ENCODE measurements at regions not wholly inside any gene's neighbourhood (a gene's known extent, or its start where the extent isn't known, plus 50 kb on each side); places are given as distances from the start of the nearest gene placed in this dataset.
"Not testable (repeated sequence)": the region's sequence is repeated elsewhere in the genome, so short reads cannot be mapped to it uniquely, and the experiment has no call there.

DNA sequence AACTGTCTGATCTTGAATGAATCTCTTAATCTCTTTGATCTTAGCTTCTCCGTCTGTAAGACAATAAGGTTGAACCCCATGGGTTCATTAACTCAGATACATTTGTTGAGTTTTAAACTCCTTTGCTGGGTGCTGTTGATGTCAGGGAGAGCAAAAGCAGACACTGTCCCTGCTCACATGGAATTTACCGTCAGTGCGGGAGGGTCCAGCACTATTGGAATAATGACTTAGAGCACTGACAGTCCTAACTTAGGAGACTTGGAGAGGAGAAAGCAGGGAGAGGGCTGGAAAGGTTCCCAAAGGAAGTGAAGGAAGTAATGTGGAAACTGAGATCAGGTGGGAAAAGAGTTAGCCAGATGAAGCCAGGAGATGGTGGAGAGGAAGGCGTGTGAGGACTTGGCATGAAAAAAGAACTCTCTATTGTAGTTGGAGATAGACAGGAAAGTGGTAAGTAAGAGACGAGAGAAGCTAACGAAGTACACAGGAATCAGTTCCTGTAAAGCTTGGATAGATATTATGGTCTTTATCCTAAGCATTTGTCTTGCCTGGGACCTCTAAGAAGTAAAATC is 141.4 kb upstream of the SERTAD2 start:
- DNase-seq (ENCODE audit: low read depth in 2 of 2): no peak

DNA sequence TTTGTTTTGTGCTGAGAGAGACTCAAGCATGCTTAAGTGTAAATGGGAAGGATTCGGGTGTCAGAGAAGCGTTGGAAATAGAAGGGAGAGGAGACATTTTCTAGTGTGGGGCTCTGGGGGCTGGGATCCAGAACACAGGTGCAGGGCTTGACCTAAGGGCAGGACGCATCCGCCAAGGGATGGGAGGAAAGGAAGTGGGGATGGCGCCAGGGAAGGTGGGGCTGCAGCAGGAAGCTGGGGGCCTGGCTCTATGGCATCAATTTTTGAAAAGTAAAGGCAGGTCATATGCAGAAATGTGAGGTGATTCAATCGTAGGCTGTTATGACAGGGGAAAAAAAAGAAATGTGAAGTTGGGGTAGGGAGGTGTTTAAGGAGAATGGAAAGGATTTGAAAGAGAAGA is 143.2 kb upstream of the SERTAD2 start:
- no peak for DNase-seq (ENCODE audit: low read depth in 2 of 2)

DNA sequence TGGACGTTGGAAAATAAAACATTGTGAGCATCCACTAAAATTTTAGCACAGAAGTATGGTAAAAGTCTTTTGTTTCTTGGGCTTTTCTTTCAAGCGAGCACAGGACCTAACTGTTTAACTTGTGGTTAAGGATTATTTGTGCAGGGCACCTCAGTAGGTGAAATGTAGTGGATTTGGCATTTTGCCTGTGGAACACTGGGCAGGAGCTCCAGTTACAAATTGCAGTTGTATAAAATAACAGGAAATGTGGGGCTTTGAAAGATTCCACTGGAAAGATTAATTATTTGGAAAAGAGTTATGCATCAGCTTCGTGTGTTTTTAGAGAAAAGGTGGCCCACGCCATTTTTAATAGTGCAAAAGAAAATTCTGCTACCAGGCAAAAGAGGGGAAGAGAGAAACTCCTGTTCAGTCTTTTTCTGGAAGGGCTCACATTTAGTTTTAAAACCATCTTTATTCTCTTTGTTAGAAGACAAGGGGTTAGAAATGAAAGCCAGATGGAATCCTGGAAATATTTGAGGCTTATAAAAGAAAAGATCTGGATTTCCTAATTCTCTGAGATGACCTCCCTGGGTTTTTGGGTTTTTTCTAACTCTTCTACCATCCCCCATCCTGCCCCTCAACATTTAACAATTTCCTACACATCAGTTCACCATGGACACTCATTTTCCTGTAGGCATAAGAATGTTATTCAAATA is 144.3 kb upstream of the SERTAD2 start:
- DNase-seq (ENCODE audit: low read depth in 2 of 2): no peak

- DNase-seq (ENCODE audit: low read depth in 2 of 2): no peak
Measured at GRCh38 chr2:64799592-64800252, 146.0 kb upstream of the SERTAD2 start.

DNA sequence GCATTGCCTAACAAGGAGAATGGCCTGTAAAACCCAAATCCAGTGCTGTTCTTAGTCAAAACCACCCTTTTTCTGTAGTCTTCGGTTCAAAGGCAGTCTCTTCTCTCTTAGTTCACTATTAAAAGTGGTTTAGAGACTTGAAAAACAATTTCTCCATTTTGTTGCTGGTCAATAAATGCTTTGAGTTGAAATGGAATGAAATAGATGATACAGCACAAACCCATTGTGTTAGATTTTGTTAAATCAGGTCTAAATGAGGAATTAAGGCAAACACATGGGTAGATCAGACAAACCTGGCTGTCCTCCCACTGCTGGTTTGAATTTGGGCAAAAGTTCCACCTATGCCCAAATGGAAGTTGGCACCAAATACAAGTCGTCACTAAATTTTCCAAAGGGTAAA is 150.1 kb upstream of the SERTAD2 start:
- no peak for DNase-seq (ENCODE audit: low read depth in 2 of 2)

GRCh38 chr2:64804651-64805050 is 150.9 kb upstream of the SERTAD2 start:
- DNase-seq (ENCODE audit: low read depth in 2 of 2): no peak

- peak; percentile 93 to 94 for DNase-seq (ENCODE audit: low read depth in 2 of 2)
Measured at GRCh38 chr2:64807417-64807816, 153.7 kb upstream of the SERTAD2 start.

- no peak for DNase-seq (ENCODE audit: low read depth in 2 of 2)
Measured at GRCh38 chr2:64808092-64808491, 154.4 kb upstream of the SERTAD2 start.

GRCh38 chr2:64808754-64809153 is 155.0 kb upstream of the SERTAD2 start:
- DNase-seq (ENCODE audit: low read depth in 2 of 2): no peak

DNA sequence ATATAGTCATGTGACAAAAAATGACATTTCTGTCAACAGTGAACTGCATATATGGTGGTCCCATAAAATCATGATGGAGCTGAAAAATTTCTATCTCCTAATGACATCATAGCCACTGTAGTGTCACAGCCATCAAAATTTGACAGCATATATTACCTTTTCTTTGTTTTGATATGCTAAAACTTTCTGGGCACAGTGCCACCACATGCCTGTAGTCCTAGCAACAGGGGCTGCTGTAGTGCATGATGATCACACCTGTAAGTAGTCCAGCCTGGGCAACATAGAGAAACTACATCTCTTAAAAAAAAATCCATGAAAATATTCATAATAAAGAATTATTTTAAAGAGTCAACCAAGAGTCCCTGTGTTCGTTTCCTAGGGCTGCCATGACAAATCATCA is 155.5 kb upstream of the SERTAD2 start:
- no peak for DNase-seq (ENCODE audit: low read depth in 2 of 2)

GRCh38 chr2:64812285-64812684 is 158.6 kb upstream of the SERTAD2 start:
- DNase-seq (ENCODE audit: low read depth in 2 of 2): no peak

GRCh38 chr2:64814007-64814406 is 160.3 kb upstream of the SERTAD2 start:
- no peak for DNase-seq (ENCODE audit: low read depth in 2 of 2)

- not testable (repeated sequence) for DNase-seq (ENCODE audit: low read depth in 2 of 2)
Measured at GRCh38 chr2:64816526-64816925, 162.8 kb upstream of the SERTAD2 start.

DNA sequence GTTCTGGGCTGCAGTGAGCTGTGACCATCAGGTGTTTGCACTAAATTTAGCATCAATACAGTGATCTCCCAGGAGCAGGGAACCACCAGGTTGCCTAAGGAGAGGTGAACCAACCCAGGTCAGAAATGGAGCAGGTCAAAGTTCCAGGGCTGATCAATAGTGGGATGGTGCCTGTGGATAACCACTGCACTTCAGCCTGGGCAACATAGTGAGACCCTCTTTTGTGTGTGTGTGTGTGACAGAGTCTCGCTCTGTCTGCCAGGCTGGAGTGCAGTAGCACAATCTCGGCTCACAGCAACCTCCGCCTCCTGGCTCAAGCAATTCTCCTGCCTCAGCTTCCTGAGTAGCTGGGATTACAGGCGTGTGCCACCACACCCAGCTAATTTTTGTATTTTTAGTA is 163.7 kb upstream of the SERTAD2 start:
- no peak for DNase-seq (ENCODE audit: low read depth in 2 of 2)

DNA sequence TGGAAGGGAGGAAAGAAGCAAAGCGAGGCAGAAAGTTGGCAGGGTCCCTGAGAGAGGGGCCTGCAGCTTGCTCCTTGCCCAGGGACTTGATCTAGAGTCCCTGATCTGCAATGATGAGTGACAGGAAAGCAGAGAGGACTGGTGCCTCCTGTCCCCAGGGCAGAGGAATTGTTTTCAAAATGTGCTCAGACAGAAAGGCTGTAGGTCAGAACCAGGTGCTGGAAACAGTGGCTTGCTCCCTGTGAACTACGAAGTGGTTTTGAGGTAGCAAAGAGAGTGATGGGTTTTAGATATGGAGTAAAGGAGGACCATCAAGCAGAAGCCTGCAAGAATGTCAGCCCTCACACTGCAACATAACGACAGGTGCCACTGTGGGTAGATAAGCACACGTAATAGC is 164.9 kb upstream of the SERTAD2 start:
- no peak for DNase-seq (ENCODE audit: low read depth in 2 of 2)

GRCh38 chr2:64819361-64819760 is 165.6 kb upstream of the SERTAD2 start:
- no peak for DNase-seq (ENCODE audit: low read depth in 2 of 2)

- DNase-seq (ENCODE audit: low read depth in 2 of 2): no peak
Measured at GRCh38 chr2:64819774-64820688, 166.3 kb upstream of the SERTAD2 start.

- no peak for DNase-seq (ENCODE audit: low read depth in 2 of 2)
Measured at GRCh38 chr2:64820901-64821300, 167.2 kb upstream of the SERTAD2 start.

- no peak for DNase-seq (ENCODE audit: low read depth in 2 of 2)
Measured at GRCh38 chr2:64823794-64824193, 165.4 kb upstream of the SLC1A4 start.

- DNase-seq (ENCODE audit: low read depth in 2 of 2): no peak
Measured at GRCh38 chr2:64825831-64826491, 163.2 kb upstream of the SLC1A4 start.

- DNase-seq (ENCODE audit: low read depth in 2 of 2): no peak
Measured at GRCh38 chr2:64826703-64827102, 162.5 kb upstream of the SLC1A4 start.

GRCh38 chr2:64828261-64828660 is 160.9 kb upstream of the SLC1A4 start:
- no peak for DNase-seq (ENCODE audit: low read depth in 2 of 2)

Data from fibroblast of skin of left biceps (primary cell).